ENCODE measurements at regions not wholly inside any gene's neighbourhood (a gene's known extent, or its start where the extent isn't known, plus 50 kb on each side); places are given as distances from the start of the nearest gene placed in this dataset.

GRCh38 chr11:92558323-92558722 lies 333.7 kb downstream of the FAT3 start:
- Histone ChIP-seq H3K9me3 (ENCODE audit: control insufficient read depth in 4 of 4, low read length in 3 of 4) (no peaks in the 10 kb centered on the region), H3K4me1 (ENCODE audit: control insufficient read depth in 4 of 4, insufficient read depth in 4 of 4, low read length in 3 of 4) (no peaks in the 10 kb centered on the region), H3K27me3 (ENCODE audit: control insufficient read depth in 4 of 4, insufficient read depth in 4 of 4, low read length in 3 of 4) (no peaks in the 10 kb centered on the region), H3K9ac (ENCODE audit: low read depth in 1 of 2, low read length in 2 of 2) (no peak overlapping the region), H3K36me3 (ENCODE audit: control insufficient read depth in 4 of 4, insufficient read depth in 3 of 4, low read depth in 1 of 4, low read length in 3 of 4) (no peaks in the 10 kb centered on the region), H3K4me3 (ENCODE audit: low read depth in 1 of 3, low read length in 3 of 3) (no peak overlapping the region), H3K27ac (ENCODE audit: low read depth in 1 of 2, low read length in 2 of 2) (no peak overlapping the region)
- TF ChIP-seq CTCF (IDR thresholded peaks at IDR 0.05; ENCODE audit: low read depth, low read length, missing input control) (no peak), FOXA1 (IDR thresholded peaks at IDR 0.05) (no peak), FOXA2 (IDR thresholded peaks at IDR 0.05) (no peak)
- 44% methylated on average over 3 of the region's 3 CpGs for WGBS
- DNase-seq (ENCODE audit: low spot score): no peak

- WGBS: 92% methylated on average over 1 of the region's 1 CpG
- H3K36me3 ChIP-seq (ENCODE audit: control insufficient read depth in 4 of 4, insufficient read depth in 3 of 4, low read depth in 1 of 4, low read length in 3 of 4): no peaks in the 10 kb centered on the region
- peaks cover 0 to 3% (median 0%) of the 10 kb centered on the region in 4 donors for H3K27me3 ChIP-seq (ENCODE audit: control insufficient read depth in 4 of 4, insufficient read depth in 4 of 4, low read length in 3 of 4)
- no peak for DNase-seq (ENCODE audit: low spot score)
- TF ChIP-seq FOXA1 (IDR thresholded peaks at IDR 0.05): no peak
- TF ChIP-seq HNF4A (conservative IDR thresholded peaks at IDR 0.05): no peak
- no peak for TF ChIP-seq YY1 (IDR thresholded peaks at IDR 0.05)
- TF ChIP-seq GABPA (IDR thresholded peaks at IDR 0.05 in 1 of 2, conservative IDR thresholded peaks at IDR 0.05 in 1 of 2): no peak
- TF ChIP-seq SP1 (IDR thresholded peaks at IDR 0.05): no peak
- TF ChIP-seq RXRA (IDR thresholded peaks at IDR 0.05): no peak
- TF ChIP-seq CTCF (IDR thresholded peaks at IDR 0.05; ENCODE audit: low read depth, low read length, missing input control): no peak
- no peak for TF ChIP-seq RAD21 (IDR thresholded peaks at IDR 0.05)
- H3K4me1 ChIP-seq (ENCODE audit: control insufficient read depth in 4 of 4, insufficient read depth in 4 of 4, low read length in 3 of 4): no peaks in the 10 kb centered on the region
- no peaks in the 10 kb centered on the region for H3K9me3 ChIP-seq (ENCODE audit: control insufficient read depth in 4 of 4, low read length in 3 of 4)
- no peak overlapping the region for H3K4me3 ChIP-seq (ENCODE audit: low read depth in 1 of 3, low read length in 3 of 3)
- no peak overlapping the region for H3K27ac ChIP-seq (ENCODE audit: low read depth in 1 of 2, low read length in 2 of 2)
- H3K9ac ChIP-seq (ENCODE audit: low read depth in 1 of 2, low read length in 2 of 2): no peak overlapping the region
These were observed 345.1 kb downstream of the FAT3 start for GRCh38 chr11:92569726-92570125.

- H3K9ac ChIP-seq (ENCODE audit: low read depth in 1 of 2, low read length in 2 of 2): no peak overlapping the region
- WGBS: 91% methylated on average over 1 of the region's 1 CpG
- no peak for DNase-seq (ENCODE audit: low spot score)
- H3K9me3 ChIP-seq (ENCODE audit: control insufficient read depth in 4 of 4, low read length in 3 of 4): no peaks in the 10 kb centered on the region
- H3K27me3 ChIP-seq (ENCODE audit: control insufficient read depth in 4 of 4, insufficient read depth in 4 of 4, low read length in 3 of 4): peaks cover 0 to 3% (median 0%) of the 10 kb centered on the region in 4 donors
- H3K27ac ChIP-seq (ENCODE audit: low read depth in 1 of 2, low read length in 2 of 2): no peak overlapping the region
- H3K36me3 ChIP-seq (ENCODE audit: control insufficient read depth in 4 of 4, insufficient read depth in 3 of 4, low read depth in 1 of 4, low read length in 3 of 4): no peaks in the 10 kb centered on the region
- no peaks in the 10 kb centered on the region for H3K4me1 ChIP-seq (ENCODE audit: control insufficient read depth in 4 of 4, insufficient read depth in 4 of 4, low read length in 3 of 4)
- no peak overlapping the region for H3K4me3 ChIP-seq (ENCODE audit: low read depth in 1 of 3, low read length in 3 of 3)
- TF ChIP-seq SP1 (IDR thresholded peaks at IDR 0.05): no peak
- no peak for TF ChIP-seq FOXA1 (IDR thresholded peaks at IDR 0.05)
- TF ChIP-seq RXRA (IDR thresholded peaks at IDR 0.05): no peak
- TF ChIP-seq ATF3 (IDR thresholded peaks at IDR 0.05): no peak
- no peak for TF ChIP-seq RAD21 (IDR thresholded peaks at IDR 0.05)
- no peak for TF ChIP-seq HNF4G (IDR thresholded peaks at IDR 0.05)
- no peak for TF ChIP-seq EGR1 (IDR thresholded peaks at IDR 0.05; ENCODE audit: low read depth in 2 of 2)
- no peak for TF ChIP-seq YY1 (IDR thresholded peaks at IDR 0.05)
- no peak for TF ChIP-seq TAF1 (conservative IDR thresholded peaks at IDR 0.05)
- TF ChIP-seq REST (IDR thresholded peaks at IDR 0.05): no peak
- TF ChIP-seq MAX (IDR thresholded peaks at IDR 0.05): no peak
- TF ChIP-seq CTCF (IDR thresholded peaks at IDR 0.05; ENCODE audit: low read depth, low read length, missing input control): no peak
- TF ChIP-seq FOXA2 (IDR thresholded peaks at IDR 0.05): no peak
- TF ChIP-seq JUND (IDR thresholded peaks at IDR 0.05): no peak
These were observed 347.9 kb downstream of the FAT3 start for GRCh38 chr11:92572559-92572958.

All from liver (tissue), 8 donors.